ENCODE measurements at regions not wholly inside any gene's neighbourhood (a gene's known extent, or its start where the extent isn't known, plus 50 kb on each side); places are given as distances from the start of the nearest gene placed in this dataset.
A peak's percentile ranks its signal among the peaks of the same experiment; 100 is the strongest.
"Not testable (repeated sequence)": the region's sequence is repeated elsewhere in the genome, so short reads cannot be mapped to it uniquely, and the experiment has no call there.

DNA sequence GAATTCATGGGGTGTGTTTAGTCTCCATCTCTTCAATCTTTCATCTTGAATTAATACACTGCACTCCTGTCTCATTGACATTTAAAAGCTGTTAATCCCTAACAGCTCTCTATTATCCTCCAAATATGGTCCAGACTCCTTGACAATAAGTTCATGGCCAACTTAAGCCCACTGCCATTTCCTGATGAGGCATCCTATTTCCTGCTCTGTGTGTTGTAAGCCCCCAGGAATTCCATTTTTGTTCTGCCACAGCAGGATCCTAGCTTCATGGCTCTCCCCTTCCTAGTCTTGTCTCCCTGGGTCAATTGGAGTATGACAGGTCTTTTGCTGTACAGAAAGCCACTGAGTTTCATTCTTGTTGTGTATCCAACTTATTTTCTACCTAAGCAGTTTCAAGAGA lies 218.8 kb downstream of the OTUD1 start:
- DNase-seq, result no peak

GRCh38 chr10:23671866-23672265 lies 233.0 kb downstream of the OTUD1 start:
- DNase-seq, result not testable (repeated sequence)

DNA sequence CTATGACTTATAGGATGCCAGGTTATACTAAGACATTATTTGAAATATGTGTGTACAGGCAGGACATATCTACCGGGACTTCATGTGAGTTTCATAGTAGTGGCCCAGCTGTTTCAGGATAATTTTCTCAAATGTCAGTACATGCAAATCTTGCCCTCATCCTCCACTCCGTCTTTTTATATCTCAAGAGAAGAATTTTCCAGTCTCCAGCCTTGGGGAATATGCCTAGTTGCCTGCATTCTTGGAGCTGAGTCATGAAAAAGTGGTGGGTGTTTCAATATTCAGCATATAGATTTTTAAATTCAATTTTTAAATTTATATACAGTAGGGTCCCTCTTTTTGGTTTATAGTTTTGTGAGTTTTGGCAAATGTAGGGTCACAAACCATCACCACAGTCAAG lies 236.7 kb downstream of the OTUD1 start:
- DNase-seq, result no peak

DNA sequence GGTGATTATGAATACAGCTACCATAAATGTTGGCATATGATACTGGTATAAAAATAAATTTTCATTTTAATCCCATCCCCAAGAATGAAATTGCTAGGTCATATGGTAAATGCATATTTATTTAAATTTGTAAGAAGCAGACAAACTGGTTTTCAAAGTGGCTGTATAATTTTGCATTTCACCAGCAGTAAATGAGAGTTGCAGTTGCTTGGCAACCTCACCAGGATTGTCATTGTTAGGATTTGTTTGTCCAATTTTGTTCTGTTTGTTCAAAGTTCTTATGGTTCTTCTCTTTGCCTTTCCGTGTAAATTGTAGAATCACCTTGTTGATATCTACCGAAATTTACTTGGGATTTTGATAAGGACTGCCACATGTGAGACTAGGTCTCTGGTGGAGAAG lies 237.4 kb downstream of the OTUD1 start:
- no peak for DNase-seq

- DNase-seq, result no peak
Observed at GRCh38 chr10:23686722-23687121, 247.8 kb downstream of the OTUD1 start.

DNA sequence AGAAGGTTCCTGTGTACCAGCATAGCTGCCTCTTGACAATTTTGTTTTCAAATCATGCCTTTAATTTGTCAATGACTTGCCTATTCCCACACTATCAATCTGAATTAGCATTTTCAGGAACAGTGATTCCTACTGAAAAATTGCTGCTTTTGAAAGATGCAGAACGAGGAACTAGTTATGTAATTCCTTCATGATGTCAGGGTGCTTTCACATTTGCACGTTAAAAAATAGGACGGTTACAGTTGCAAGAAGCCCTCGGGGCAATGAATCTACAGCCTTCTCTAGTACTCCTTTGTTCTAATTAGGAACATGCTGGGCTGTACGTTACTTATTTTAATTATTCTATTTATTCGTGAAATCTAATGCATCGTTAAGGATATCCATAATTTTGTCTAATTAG lies 253.9 kb downstream of the OTUD1 start:
- no peak for DNase-seq

DNA sequence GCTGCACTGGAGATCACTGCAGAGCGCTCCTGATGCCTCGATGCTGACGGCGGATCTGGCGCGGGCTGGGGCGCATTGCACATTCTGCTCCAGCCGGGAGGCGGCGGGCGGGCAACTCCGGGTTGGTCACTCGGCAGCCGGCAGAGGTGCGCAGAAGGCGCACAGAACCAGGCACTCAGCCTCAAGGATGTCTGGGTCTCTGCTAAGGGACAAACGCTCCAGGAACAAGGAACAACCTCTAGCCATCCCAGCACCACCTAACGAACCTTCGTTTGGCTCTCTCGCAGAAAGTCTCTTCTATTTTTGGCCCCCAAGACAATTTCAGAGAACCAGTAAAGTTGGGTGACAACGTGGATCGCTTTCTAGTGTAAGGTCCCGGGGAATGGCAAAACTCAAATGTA lies 254.6 kb downstream of the OTUD1 start:
- DNase-seq, result no peak

- DNase-seq, result no peak
Observed at GRCh38 chr10:23693925-23694324, 255.1 kb downstream of the OTUD1 start.

- DNase-seq, result no peak
Observed at GRCh38 chr10:23694446-23694920, 255.6 kb downstream of the OTUD1 start.

DNA sequence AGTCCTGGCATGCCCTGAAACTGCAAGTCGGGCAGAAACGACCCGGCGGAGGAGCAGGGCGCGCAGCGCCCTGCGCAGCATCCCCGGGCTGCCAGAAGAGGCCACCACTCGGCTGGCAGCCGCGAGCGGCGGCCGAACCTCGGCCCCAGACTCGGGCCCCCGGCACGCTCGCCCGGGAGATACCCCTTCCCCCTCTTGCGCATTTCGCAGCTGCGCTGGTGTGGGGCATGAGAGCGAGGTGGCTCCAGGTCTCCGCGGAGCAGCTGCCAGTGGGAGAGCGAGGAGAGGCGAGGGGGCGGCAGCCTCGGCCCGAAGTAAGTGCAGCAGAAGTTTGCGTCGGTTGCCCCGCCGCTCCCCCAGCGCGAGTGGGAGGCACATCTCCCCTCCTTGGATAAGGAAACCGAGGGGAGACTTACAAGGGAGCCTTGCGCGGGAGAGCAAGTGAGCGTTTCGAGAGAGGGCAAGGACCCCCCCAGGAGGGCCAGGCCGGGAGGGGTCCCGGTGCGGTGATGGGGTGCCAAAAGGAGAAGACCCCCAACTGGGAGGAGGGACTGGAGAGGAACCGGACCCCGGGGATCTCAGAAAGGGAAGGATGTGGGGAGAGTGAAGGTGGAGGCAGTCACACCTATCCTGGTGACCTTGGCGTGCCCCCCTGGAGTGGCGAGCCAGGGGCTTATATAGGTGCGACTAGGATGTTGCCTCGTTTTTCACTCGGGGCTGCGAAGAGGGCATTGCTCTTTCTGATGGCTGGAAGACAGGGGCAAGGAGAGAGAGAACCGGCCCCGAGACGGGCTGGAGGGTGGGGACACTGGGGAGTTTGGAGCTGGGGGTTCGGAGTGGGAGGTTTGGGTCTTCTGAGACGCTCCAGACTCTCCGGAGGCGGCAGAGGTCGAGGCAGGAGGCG lies 256.3 kb downstream of the OTUD1 start:
- DNase-seq, result no peak

DNA sequence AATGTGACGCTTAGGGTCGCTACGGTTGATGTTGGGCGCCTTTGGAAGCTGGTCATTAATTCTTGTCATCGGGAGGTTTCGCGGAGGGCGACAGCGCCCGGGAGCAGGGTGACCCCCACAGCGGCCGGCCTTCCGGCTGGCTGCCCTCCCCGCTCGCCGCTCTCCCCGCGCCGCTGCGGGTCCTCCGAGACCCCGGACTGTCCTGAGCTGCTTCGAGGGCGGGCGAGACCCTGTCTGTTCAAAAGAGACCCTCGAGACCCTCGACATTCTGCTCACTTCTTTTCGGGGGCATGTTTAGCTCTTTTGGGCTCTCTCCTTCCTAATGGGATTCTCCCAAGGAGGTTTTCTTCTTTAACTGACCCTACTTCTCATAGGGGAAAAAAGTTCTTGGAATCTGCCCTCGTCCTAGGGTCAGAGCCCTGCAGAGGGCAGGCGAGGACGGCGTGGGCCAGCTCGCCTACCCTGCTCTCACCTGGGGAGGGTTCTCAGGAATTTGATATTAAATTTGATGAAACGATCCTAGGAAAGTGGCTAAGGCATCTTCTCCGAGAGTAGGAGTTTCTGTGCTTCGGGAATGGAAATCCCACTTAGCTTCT lies 257.0 kb downstream of the OTUD1 start:
- no peak for DNase-seq

DNA sequence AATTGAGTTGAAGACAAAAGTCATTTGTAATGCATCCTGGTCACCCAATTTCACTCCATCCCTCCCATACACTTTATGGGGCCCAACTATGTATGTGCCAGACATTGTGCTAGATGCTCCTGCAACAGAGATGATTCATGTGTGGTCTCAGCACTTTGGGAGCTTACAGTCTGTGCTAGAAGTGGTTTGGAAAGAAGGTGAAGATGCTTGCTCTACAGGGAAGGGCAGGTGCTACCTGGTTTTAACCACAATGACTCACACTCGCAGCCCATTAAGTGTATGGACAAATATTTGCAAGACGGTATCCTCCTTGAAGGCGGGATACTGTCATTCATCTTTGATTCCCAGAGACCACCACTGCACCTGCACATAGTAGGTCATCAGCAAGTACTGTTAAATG lies 257.6 kb downstream of the OTUD1 start:
- DNase-seq, result no peak

DNA sequence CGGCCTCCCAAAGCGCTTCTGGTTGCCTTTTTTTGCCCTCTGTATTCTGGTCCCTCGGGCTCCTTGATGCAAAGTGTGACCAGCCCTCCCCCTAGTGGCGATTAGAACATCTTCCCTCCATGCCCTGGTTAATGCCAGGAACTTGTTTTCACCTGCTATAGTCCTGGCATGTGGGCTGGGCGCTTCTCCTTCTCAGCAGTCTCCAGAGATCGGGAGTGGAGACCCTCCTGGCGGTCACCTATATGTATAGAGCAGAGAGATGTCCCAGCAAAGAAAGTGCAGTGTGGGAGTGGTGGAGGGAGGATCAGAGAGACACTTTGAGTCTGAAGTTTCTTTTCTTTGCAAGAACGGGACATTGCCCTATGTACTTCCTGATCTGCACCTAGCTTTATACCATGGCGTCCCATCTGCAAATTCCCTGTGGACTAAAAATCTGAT lies 264.1 kb downstream of the OTUD1 start:
- DNase-seq, result peak in 1 of 2 donors; percentile 45

GRCh38 chr10:23715363-23715762 lies 276.5 kb downstream of the OTUD1 start:
- DNase-seq, result no peak

GRCh38 chr10:23717913-23718312 lies 279.0 kb downstream of the OTUD1 start:
- no peak for DNase-seq

GRCh38 chr10:23718946-23719345 lies 280.1 kb downstream of the OTUD1 start:
- DNase-seq, result no peak

- no peak for DNase-seq
Observed at GRCh38 chr10:23723796-23724195, 284.9 kb downstream of the OTUD1 start.

DNA sequence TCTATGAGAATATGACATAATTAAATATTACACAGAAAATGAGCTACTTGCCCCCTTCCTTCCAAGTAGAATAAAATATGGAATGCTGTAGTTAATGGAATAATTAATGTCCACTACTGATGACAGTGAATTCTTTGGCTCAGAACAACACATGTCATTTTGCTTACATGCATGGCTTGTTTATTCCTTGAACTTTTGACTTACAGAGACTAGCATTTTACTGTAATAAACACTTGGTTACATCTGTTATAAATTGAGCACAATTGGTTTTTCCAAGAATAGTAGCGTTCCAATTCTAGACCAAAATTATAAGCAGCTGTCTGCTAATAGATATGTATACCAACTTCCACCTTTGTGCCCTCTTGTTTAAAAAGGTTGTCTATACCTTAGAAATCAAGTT lies 286.7 kb downstream of the OTUD1 start:
- DNase-seq, result no peak

DNA sequence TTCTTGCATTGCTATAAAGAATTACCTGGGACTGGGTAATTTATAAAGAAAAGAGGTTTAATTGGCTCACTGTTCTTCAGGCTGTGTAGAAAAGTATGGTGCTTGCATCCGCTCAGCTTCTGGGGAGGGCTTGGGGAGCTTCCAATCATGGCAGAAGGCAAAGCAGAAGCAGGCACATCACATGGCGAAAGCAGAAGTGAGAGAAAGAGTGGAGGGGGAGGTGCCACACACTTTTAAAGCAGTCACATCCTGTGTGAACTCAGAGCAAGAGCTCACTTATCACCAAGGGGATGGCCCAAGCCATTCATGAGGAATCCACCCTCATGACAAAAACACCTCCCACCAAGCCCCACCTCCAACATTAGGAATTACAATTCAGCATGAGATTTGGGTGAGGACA lies 303.5 kb downstream of the OTUD1 start:
- no peak for DNase-seq

DNA sequence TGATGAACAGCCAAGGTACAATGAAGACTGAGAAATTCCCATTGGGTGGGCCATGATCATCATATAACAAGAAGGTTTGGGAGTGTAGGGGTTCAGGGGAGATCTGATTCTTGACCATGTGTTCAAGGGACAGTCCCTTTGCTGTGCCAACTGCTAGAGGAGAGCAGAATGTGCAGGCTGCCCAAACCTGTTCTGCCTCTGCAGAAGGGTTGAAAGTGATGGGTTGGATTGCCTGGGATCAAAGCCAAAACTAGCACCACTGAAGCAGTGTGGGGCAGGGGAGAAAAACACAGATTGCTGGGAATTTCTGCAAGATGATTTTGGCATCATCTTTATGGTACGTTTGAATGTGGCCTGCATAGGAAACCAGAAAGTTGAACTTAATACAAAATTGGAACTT lies 303.9 kb downstream of the OTUD1 start:
- no peak for DNase-seq

DNA sequence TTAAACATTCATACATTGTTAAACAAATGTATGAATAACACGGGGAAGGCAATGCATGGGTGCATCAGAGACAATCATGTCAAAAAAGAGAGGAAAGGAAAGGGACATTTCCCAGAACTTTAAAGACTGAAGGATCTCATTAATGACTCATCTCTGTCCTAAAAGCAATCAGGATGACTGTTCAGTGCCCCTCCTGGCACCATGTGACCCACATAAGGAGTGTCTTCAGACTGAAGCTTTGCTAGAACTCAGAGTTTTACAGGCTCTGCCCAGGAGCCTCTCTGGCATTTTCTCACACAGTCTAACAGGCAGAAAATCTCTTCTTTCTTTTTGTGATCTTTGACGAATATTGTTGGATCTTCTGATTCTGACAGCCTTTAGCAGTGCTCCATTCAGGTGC lies 315.3 kb downstream of the OTUD1 start:
- DNase-seq, result no peak

DNA sequence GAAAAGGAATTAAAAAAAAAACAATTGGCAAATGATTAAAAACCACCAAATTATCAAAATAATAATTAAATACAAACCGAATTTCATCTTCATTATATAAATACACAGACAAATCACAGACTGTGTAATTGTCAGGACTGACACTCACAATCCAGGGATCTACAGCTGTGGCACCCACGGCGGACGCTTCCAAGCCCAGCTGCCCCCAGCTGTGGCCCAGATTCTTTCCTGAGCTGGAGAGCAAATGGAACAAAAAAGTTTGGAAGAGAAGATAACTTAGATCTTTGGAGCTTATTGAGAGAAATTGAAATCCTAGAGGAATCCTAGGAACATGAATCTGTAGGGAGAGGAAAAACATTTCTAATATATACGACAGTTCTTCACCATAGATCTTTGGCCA lies 316.1 kb downstream of the OTUD1 start:
- DNase-seq, result no peak

GRCh38 chr10:23755556-23755955 lies 316.7 kb downstream of the OTUD1 start:
- DNase-seq, result no peak

DNA sequence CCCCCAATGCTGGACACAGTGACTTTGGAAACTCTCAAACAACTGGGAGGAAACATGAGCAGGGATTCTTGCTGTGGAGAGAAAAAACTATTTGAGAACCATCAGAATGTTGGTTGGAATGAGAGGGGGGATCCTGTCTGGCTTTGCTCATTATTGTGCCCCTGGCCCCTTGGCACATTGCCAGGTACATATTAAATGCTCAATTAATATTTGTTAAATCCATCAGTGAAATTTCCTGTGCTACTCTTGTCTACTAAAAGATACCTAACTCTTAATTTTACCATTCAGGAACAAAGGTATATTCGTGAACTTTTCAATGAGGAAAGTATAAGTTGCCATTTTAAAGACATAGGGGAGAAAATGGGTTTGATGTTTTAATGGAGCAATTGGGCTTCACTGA lies 329.4 kb downstream of the OTUD1 start:
- DNase-seq, result no peak

DNA sequence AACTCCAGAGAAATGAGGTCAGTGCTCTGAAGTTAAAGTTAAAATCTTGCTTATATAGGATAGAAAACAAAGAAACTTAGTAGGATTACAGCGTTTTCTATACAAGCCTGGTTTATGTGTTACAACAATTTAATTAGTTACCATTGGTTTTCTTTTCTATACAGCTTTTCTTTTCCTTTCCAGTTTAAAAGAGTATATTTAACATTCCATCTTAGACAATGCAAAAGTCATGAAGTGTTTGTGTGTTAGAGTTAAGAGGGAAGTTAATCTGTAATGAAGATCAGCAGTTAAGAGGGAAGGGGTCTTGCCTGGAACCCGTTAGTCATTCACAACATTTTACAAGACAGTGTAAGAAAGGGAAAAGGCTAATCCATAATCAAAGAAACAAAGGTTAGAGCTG lies 338.3 kb downstream of the OTUD1 start:
- DNase-seq, result no peak

All from bone marrow (tissue), 2 donors.